Fibroblast of mammary gland (primary cell): ENCODE measurements at regions not wholly inside any gene's neighbourhood (a gene's known extent, or its start where the extent isn't known, plus 50 kb on each side); places are given as distances from the start of the nearest gene placed in this dataset.

Experiments used
- DNase-seq: peaks from one replicate; pipeline ENCODE4 v3.0.0-alpha.2; 2010; ENCODE audit warnings: low read depth
- H3K4me3 ChIP-seq: 2 replicates; pipeline ENCODE4 v1.5.1; 2011; ENCODE audit warnings: low read depth, mild to moderate bottlenecking, low read length, moderate library complexity; ENCODE audit not compliant: control insufficient read depth
- TF ChIP-seq, protein P1 (sequence below): conservative IDR thresholded peaks from 2 replicates; pipeline ENCODE4 v1.5.1; 2011; ENCODE audit warnings: low read depth, low read length, inconsistent platforms; ENCODE audit not compliant: control insufficient read depth, insufficient read depth

DNA sequence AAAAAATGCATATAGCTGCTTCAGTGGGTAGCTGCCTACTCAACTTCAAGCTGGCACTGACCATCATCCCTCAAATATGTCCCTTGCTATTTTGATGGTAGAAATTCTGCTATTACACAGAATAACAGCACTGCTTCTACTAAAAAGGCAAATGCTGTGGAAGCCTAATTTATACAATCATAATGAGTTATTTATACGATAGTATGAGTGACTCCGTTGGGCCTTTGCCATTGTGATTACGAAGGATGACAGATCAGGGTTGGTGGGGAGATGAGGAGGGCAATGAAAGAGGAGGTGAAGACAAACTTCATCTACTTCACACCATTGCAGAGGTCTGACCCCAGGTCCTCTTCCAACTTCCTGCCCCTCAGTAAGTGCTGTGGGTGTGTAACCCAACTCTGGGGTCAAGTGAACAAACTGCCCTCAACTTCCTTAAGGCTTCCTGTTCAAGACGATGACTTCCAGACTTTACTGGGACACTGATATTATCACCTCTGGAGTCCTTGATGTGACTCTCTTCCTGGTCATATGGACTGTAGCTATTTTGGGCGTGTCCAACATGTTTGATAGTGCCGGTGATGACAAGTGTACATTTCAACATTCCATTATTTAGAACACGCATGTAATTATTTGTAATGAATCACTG lies 74.1 kb upstream of the RPS23 start:
- peak; percentile 57 for DNase-seq
- no peak overlapping the region for H3K4me3 ChIP-seq
- TF ChIP-seq, protein P1, sequence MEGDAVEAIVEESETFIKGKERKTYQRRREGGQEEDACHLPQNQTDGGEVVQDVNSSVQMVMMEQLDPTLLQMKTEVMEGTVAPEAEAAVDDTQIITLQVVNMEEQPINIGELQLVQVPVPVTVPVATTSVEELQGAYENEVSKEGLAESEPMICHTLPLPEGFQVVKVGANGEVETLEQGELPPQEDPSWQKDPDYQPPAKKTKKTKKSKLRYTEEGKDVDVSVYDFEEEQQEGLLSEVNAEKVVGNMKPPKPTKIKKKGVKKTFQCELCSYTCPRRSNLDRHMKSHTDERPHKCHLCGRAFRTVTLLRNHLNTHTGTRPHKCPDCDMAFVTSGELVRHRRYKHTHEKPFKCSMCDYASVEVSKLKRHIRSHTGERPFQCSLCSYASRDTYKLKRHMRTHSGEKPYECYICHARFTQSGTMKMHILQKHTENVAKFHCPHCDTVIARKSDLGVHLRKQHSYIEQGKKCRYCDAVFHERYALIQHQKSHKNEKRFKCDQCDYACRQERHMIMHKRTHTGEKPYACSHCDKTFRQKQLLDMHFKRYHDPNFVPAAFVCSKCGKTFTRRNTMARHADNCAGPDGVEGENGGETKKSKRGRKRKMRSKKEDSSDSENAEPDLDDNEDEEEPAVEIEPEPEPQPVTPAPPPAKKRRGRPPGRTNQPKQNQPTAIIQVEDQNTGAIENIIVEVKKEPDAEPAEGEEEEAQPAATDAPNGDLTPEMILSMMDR: no peak

DNA sequence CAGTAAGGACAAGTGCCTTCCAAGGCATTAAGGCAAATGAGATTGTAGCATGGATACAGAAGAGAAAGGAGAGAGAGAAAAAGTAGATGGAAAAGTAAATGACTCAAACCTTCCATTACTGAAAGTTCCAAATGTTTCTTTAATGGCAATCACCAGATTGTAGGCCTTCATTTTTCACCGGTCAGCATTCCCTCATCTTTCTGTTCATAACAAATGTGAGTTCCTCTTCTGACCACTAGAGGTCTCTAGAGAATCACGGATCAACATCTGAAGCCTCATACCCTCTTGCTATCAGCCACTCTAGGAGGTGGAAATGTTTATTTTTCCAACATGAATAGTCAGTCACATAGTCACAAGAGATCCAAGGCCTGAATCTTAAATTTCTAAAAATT lies 73.6 kb upstream of the RPS23 start:
- H3K4me3 ChIP-seq: no peak overlapping the region
- TF ChIP-seq, protein P1: peak; percentile 80
- DNase-seq: peak; percentile 85

DNA sequence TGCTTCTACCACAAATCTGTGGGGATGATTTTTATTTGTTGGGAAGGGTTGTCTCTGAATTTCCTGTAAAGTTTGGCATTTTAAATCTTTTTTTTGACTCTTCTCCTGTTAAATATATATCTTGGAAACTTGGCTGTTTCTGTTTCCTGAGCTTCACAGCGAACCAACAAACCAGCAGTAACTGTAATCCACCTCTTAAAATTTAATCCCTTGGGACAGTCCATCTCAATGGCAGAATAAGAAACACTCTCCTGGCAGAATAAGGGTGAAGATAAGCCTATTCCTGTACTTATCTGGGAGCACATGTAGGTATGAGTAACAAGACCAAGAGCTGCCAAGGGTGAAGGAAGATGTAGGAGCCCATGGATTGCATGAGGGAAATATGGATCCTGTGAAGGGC lies 73.1 kb upstream of the RPS23 start:
- TF ChIP-seq, protein P1: no peak
- DNase-seq: no peak
- H3K4me3 ChIP-seq: no peak overlapping the region

DNA sequence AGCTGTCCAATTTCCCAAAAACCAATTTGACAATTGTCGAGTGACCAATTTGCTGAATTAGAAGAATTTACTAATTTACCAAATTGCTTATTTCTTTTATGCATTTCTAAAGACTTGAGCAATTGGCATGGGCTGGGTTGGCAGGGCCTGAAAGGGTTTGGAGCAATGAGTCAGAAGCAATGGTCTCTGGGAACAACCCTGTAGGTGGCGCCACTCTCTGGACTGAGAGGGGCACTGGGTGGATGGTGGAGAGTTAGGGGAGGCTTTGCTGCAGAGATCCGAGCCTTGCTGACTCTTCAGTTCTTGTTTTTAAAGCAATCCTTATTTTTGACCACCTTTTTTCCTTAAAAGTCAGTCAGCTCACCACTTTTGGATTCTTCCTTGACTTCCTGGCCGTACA lies 71.5 kb upstream of the RPS23 start:
- TF ChIP-seq, protein P1: peak; percentile 60
- DNase-seq: peak; percentile 52
- H3K4me3 ChIP-seq: no peak overlapping the region

DNA sequence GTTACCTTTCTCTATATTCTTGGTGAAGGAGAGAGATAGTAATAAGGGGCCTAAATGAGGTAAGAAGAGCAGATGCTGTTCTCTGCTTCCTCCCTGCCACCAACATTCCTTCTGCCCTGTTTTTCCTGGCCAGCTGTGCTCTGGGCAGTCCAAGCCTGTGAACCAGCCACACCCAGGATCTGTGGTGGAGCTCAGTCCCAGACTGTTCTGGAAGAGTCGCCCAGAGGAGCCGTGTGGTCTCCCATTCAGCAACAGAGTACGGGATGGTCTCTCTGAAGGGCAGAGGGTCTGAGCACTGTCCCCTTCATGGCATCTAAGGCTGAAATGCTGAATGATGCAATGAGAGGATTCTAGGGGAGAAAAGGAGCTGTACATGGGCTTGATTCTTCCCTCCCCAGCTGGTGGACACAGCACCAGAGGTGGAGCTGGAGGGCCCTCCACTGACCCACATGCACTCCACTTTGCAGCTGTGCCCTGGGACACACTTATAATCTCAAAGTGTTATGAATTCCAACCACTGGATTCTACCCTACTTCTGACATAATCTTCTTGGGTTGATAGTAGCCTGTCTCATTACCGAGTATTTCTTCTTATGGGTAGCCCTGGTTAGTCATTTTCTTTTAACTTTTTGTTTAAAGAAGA lies 70.8 kb upstream of the RPS23 start:
- H3K4me3 ChIP-seq: no peak overlapping the region
- TF ChIP-seq, protein P1: no peak
- DNase-seq: peak; percentile 49

DNA sequence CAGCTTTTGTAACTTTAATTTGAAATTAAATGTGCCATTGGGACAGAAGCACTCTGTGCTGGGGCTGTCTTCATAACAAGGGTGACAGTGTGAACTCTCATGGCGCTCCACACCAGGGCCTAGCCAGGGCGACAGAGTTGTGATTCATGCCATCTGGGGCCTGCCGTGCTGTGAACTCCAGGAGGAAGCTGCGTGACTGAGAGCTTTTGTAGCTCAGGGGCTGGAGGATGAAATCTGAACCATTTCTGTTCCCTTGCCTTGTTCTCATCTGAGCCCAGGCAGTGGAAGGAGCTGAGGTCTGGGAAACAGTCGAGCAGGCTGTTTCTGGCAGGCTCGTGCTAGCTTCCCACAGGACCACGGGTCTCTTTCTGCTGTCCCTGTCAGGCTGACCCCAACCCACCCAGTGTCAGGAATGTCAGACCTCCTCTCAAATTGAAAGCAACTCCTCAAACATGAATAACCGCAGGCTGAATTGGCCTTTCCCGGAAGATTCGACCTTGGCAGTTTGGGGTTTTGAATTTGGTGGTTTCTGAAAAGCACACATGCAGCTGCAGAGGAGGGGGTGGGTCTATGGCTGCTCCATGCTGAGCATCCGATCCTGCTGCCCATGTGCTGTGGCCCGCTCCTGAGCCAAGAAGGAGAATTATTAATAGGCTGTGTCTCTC lies 69.2 kb upstream of the RPS23 start:
- TF ChIP-seq, protein P1: no peak
- no peak overlapping the region for H3K4me3 ChIP-seq
- peak; percentile 73 for DNase-seq
